HCT116 (cell line): ENCODE measurements at regions not wholly inside any gene's neighbourhood (a gene's known extent, or its start where the extent isn't known, plus 50 kb on each side); places are given as distances from the start of the nearest gene placed in this dataset.

Source experiments
- ATAC-seq: fragments of 200-7000 bp; cut with Tn5 transposase; 2 replicates; pipeline ENCODE4 v1.9.1; 2020; ENCODE audit warnings: mild to moderate bottlenecking, moderate library complexity
- BruUV-seq: library from RNA; stranded (reverse); fragments of 400-500 nt; replicated peaks from 2 replicates; lab custom pipeline; 2021; lab: Mats Ljungman, UMichigan
- CTCF ChIA-PET: fragments of 300-600 bp; sonication (Branson Sonifier 250); formaldehyde crosslinking; loops from one replicate; lab custom pipeline; 2021; ENCODE audit warnings: antibody characterized with exemption; lab: Charles Lee
- POLR2A ChIA-PET: fragments of 300-600, 350-600 bp; sonication (Branson Sonifier 250); formaldehyde crosslinking; loops from one replicate; lab custom pipeline; 2021; ENCODE audit warnings: antibody characterized with exemption; lab: Charles Lee
- RAD21 ChIA-PET, 2 experiments: fragments of 300-600 bp; sonication (Branson Sonifier 250); formaldehyde crosslinking; loops; one replicate each; lab custom pipeline; 2023; ENCODE audit warnings: low total read pairs in 2 of 2; ENCODE audit not compliant: uncharacterized antibody in 2 of 2, unreplicated experiment in 2 of 2, low non-redundant PET in 1 of 2; lab: Charles Lee
- DNase-seq: peaks from one replicate; pipeline ENCODE4 v3.0.0-alpha.2; 2010; ENCODE audit warnings: low read depth, low spot score
- H2AFZ ChIP-seq: fragments of 200-600 bp; shearing (Covaris generic), sonication (generic); 2 replicates; pipeline ENCODE4 v1.6.1; 2017; ENCODE audit warnings: low read depth, mixed run types, mixed read lengths, antibody characterized with exemption, low read length; ENCODE audit not compliant: poor library complexity, severe bottlenecking
- H3K27ac ChIP-seq: 2 replicates; pipeline ENCODE4 v1.5.1; 2012; ENCODE audit warnings: low read depth, low read length
- H3K27me3 ChIP-seq: fragments of 200-600 bp; sonication (generic); 2 replicates; pipeline ENCODE4 v1.6.1; 2016; ENCODE audit warnings: mixed run types, low read length, mixed read lengths; ENCODE audit not compliant: insufficient read depth
- H3K36me3 ChIP-seq, 2 experiments: fragments of 200-500 bp in 1 of 2; fragments of 200-600 bp in 1 of 2; sonication (Bioruptor generic) in 1 of 2; sonication (generic) in 1 of 2; 2 replicates each; pipeline versions ENCODE4 v1.5.1 to v1.6.1; 2014 to 2016; ENCODE audit warnings: low read length in 2 of 2, inconsistent platforms in 1 of 2, mixed read lengths in 1 of 2, mixed run types in 1 of 2; ENCODE audit not compliant: insufficient read depth in 2 of 2, control insufficient read depth in 1 of 2
- H3K4me1 ChIP-seq, 2 experiments: fragments of 200-600 bp in 1 of 2; sonication (generic) in 1 of 2; 2 replicates each; pipeline versions ENCODE4 v1.5.1 to v1.6.1; 2012 to 2017; ENCODE audit warnings: low read length in 2 of 2, inconsistent platforms in 1 of 2, mild to moderate bottlenecking in 1 of 2, mixed read lengths in 1 of 2, mixed run types in 1 of 2, moderate library complexity in 1 of 2; ENCODE audit not compliant: insufficient read depth in 2 of 2, control insufficient read depth in 1 of 2
- H3K4me2 ChIP-seq: fragments of 200-600 bp; sonication (generic); 2 replicates; pipeline ENCODE4 v1.6.1; 2017; ENCODE audit warnings: mixed run types, low read length, mixed read lengths
- H3K4me3 ChIP-seq, 2 experiments: fragments of 200-600 bp in 1 of 2; sonication (generic) in 1 of 2; replicated peaks in 1 of 2; 2 replicates each; pipeline ENCODE4 v1.5.1; 2011 to 2016; ENCODE audit warnings: low read length in 2 of 2, control low read depth in 1 of 2, low read depth in 1 of 2, mild to moderate bottlenecking in 1 of 2, mixed read lengths in 1 of 2, mixed run types in 1 of 2
- H3K79me2 ChIP-seq: fragments of 200-600 bp; sonication (generic); 2 replicates; pipeline ENCODE4 v1.6.1; 2017; ENCODE audit warnings: mild to moderate bottlenecking, mixed run types, low read length, moderate library complexity, mixed read lengths; ENCODE audit not compliant: insufficient read depth
- H3K9ac ChIP-seq: fragments of 200-600 bp; sonication (generic); 2 replicates; pipeline ENCODE4 v1.6.1; 2016; ENCODE audit warnings: low read length, mixed read lengths
- H3K9me2 ChIP-seq: fragments of 200-600 bp; sonication (generic), shearing (Covaris generic); 2 replicates; pipeline ENCODE4 v1.6.1; 2017; ENCODE audit warnings: mixed run types, mild to moderate bottlenecking, moderate library complexity; ENCODE audit not compliant: insufficient read depth
- H3K9me3 ChIP-seq, 2 experiments: fragments of 200-500 bp in 1 of 2; fragments of 200-600 bp in 1 of 2; sonication (Bioruptor generic) in 1 of 2; sonication (generic) in 1 of 2; 2 replicates each; pipeline ENCODE4 v1.6.1; 2014 to 2017; ENCODE audit warnings: low read length in 2 of 2, mixed read lengths in 2 of 2, inconsistent platforms in 1 of 2, low read depth in 1 of 2, mild to moderate bottlenecking in 1 of 2, mixed run types in 1 of 2, moderate library complexity in 1 of 2; ENCODE audit not compliant: control insufficient read depth in 1 of 2, insufficient read depth in 1 of 2
- H4K20me1 ChIP-seq: fragments of 200-600 bp; sonication (generic), shearing (Covaris generic); 2 replicates; pipeline ENCODE4 v1.6.1; 2017; ENCODE audit warnings: mixed run types, mild to moderate bottlenecking, moderate library complexity; ENCODE audit not compliant: insufficient read depth
- ATF3 ChIP-seq: IDR thresholded peaks from 2 replicates; pipeline ENCODE4 v1.6.1; 2012
- CBX3 ChIP-seq: IDR thresholded peaks from 2 replicates; pipeline ENCODE4 v1.6.1; 2012; ENCODE audit warnings: low read depth
- CTCF ChIP-seq, 3 experiments: fragments of 200-600 bp in 1 of 3; sonication (generic) in 1 of 3; IDR thresholded peaks in 2 of 3; conservative IDR thresholded peaks in 1 of 3; 2 replicates each; pipeline ENCODE4 v1.5.1; 2012 to 2017; ENCODE audit warnings: low read depth in 2 of 3, low read length in 2 of 3, antibody characterized with exemption in 1 of 3, borderline replicate concordance in 1 of 3, control low read depth in 1 of 3, mild to moderate bottlenecking in 1 of 3, mixed read lengths in 1 of 3, mixed run types in 1 of 3, moderate library complexity in 1 of 3; ENCODE audit not compliant: insufficient read depth in 1 of 3
- ELF1 ChIP-seq: IDR thresholded peaks from 2 replicates; pipeline ENCODE4 v1.6.1; 2012; ENCODE audit warnings: low read depth, borderline replicate concordance
- EZH2phosphoT487 ChIP-seq: fragments of 200-600 bp; IDR thresholded peaks from 2 replicates; pipeline ENCODE4 v1.6.1; 2018; ENCODE audit warnings: antibody characterized with exemption, borderline replicate concordance
- FOSL1 ChIP-seq: IDR thresholded peaks from 2 replicates; pipeline ENCODE4 v1.6.1; 2012; ENCODE audit warnings: low read depth
- JUND ChIP-seq: IDR thresholded peaks from 2 replicates; pipeline ENCODE4 v1.6.1; 2012
- MAX ChIP-seq: IDR thresholded peaks from 2 replicates; pipeline ENCODE4 v1.6.1; 2012
- POLR2A ChIP-seq: IDR thresholded peaks from 2 replicates; pipeline ENCODE4 v1.7.0; 2011; ENCODE audit warnings: borderline replicate concordance; ENCODE audit not compliant: insufficient read depth, insufficient read length; ENCODE audit errors: extremely low read depth
- POLR2AphosphoS5 ChIP-seq: IDR thresholded peaks from 2 replicates; pipeline ENCODE4 v1.6.1; 2011; ENCODE audit warnings: mild to moderate bottlenecking, low read depth, low read length, moderate library complexity
- REST ChIP-seq: IDR thresholded peaks from 2 replicates; pipeline ENCODE4 v1.6.1; 2012; ENCODE audit warnings: low read depth
- SIN3A ChIP-seq: IDR thresholded peaks from 2 replicates; pipeline ENCODE4 v1.6.1; 2012; ENCODE audit warnings: low read depth
- ZBTB33 ChIP-seq: IDR thresholded peaks from 2 replicates; pipeline ENCODE4 v1.6.1; 2011; ENCODE audit warnings: mild to moderate bottlenecking, low read length, moderate library complexity; ENCODE audit not compliant: insufficient replicate concordance; ENCODE audit errors: extremely low read depth
- ZFX ChIP-seq: fragments of 450-650 bp; IDR thresholded peaks from 2 replicates; pipeline ENCODE4 v1.6.1; 2017
- ZNF274 ChIP-seq: fragments of 200-500 bp; sonication (Bioruptor generic); IDR thresholded peaks from 2 replicates; pipeline ENCODE4 v1.6.1; 2014; ENCODE audit warnings: mild to moderate bottlenecking, low read depth, low read length, inconsistent platforms
- intact Hi-C: fragments of 100-400 bp; cut with micrococcal nuclease; formaldehyde crosslinking; loops from 2 replicates; pipeline ENCODE4 v1.10.0; 2022

GRCh38 chr1:238985312-238985711 is 401.1 kb upstream of the CHRM3 start (continued):
- TF ChIP-seq CTCF (IDR thresholded peaks at IDR 0.05 in 2 of 3, conservative IDR thresholded peaks at IDR 0.05 in 1 of 3; ENCODE audit: borderline replicate concordance in 1 of 3, insufficient read depth in 1 of 3, low read depth in 2 of 3, low read length in 2 of 3): no peak

- Histone ChIP-seq H3K9me3 (peaks cover 3 to 20% of the 10 kb centered on the region in 2 experiments; a peak in 2 of 4 replicates), H3K9ac (no peak overlapping the region), H3K4me3 (no peak overlapping the region), H2AFZ (no peak overlapping the region), H3K4me1 (no peaks in the 10 kb centered on the region), H3K4me2 (no peak overlapping the region), H3K27me3 (no peaks in the 10 kb centered on the region), H3K27ac (no peak overlapping the region), H3K9me2 (no peaks in the 10 kb centered on the region), H4K20me1 (no peaks in the 10 kb centered on the region), H3K79me2 (no peaks in the 10 kb centered on the region), H3K36me3 (no peaks in the 10 kb centered on the region)
- ChIA-PET POLR2A (no interaction called here), CTCF (no interaction called here), RAD21 (no interaction called here)
- no TSS peak for BruUV-seq
- intact Hi-C loops: no loop called here
- no peak for ATAC-seq
- no peak for DNase-seq
- no peak for TF ChIP-seq ZFX
- no peak for TF ChIP-seq POLR2A
- TF ChIP-seq CTCF (IDR thresholded peaks at IDR 0.05 in 2 of 3, conservative IDR thresholded peaks at IDR 0.05 in 1 of 3; ENCODE audit: borderline replicate concordance in 1 of 3, insufficient read depth in 1 of 3, low read depth in 2 of 3, low read length in 2 of 3): no peak
- no peak for TF ChIP-seq FOSL1
- TF ChIP-seq MAX: no peak
- TF ChIP-seq ZNF274: no peak
- no peak for TF ChIP-seq POLR2AphosphoS5
- TF ChIP-seq ZBTB33: no peak
- TF ChIP-seq JUND: no peak
- no peak for TF ChIP-seq ELF1
- no peak for TF ChIP-seq ATF3
- TF ChIP-seq REST: no peak
- no peak for TF ChIP-seq SIN3A
- TF ChIP-seq EZH2phosphoT487: no peak
- TF ChIP-seq CBX3: no peak
Observed at GRCh38 chr1:238982736-238983135, 403.6 kb upstream of the CHRM3 start.
